ENCODE measurements at regions not wholly inside any gene's neighbourhood (a gene's known extent, or its start where the extent isn't known, plus 50 kb on each side); places are given as distances from the start of the nearest gene placed in this dataset.

GRCh38 chr6:160831739-160832138, 129.7 kb downstream of the PLG start:
- no peaks in the 10 kb centered on the region for H3K9me3 ChIP-seq
- DNase-seq, result no peak

GRCh38 chr6:160832422-160832821, 130.4 kb downstream of the PLG start:
- no peaks in the 10 kb centered on the region for H3K4me1 ChIP-seq
- H3K27ac ChIP-seq, result no peak overlapping the region
- H3K27me3 ChIP-seq, result no peaks in the 10 kb centered on the region
- intact Hi-C loops (cut with DNase I), result no loop called here
- no peaks in the 10 kb centered on the region for H3K36me3 ChIP-seq
- TF ChIP-seq CTCF (IDR thresholded peaks at IDR 0.05), result no peak
- no peak overlapping the region for H3K4me3 ChIP-seq
- H3K9me3 ChIP-seq, result no peaks in the 10 kb centered on the region
- no peak overlapping the region for H3K9ac ChIP-seq (ENCODE audit: low read depth in 2 of 2, low read length in 2 of 2)
- DNase-seq, result no peak

More at GRCh38 chr6:160831739-160832138, 129.7 kb downstream of the PLG start:
- Histone ChIP-seq H3K4me1 (no peaks in the 10 kb centered on the region), H3K4me3 (no peak overlapping the region), H3K36me3 (no peaks in the 10 kb centered on the region), H3K9ac (ENCODE audit: low read depth in 2 of 2, low read length in 2 of 2) (no peak overlapping the region), H3K27ac (no peak overlapping the region), H3K27me3 (no peaks in the 10 kb centered on the region)
- TF ChIP-seq CTCF (IDR thresholded peaks at IDR 0.05), result no peak
- intact Hi-C loops (cut with DNase I), result no loop called here

GRCh38 chr6:160837146-160837545, 135.1 kb downstream of the PLG start:
- Histone ChIP-seq H3K4me3 (no peak overlapping the region), H3K36me3 (no peaks in the 10 kb centered on the region), H3K9me3 (no peaks in the 10 kb centered on the region), H3K9ac (ENCODE audit: low read depth in 2 of 2, low read length in 2 of 2) (no peak overlapping the region), H3K27me3 (no peaks in the 10 kb centered on the region), H3K27ac (no peak overlapping the region), H3K4me1 (no peaks in the 10 kb centered on the region)
- TF ChIP-seq CTCF (IDR thresholded peaks at IDR 0.05), result no peak
- no peak for DNase-seq
- intact Hi-C loops (cut with DNase I), result no loop called here

GRCh38 chr6:160851031-160851430, 140.5 kb upstream of the MAP3K4 start:
- H3K9me3 ChIP-seq, result no peaks in the 10 kb centered on the region
- no peak for TF ChIP-seq CTCF (IDR thresholded peaks at IDR 0.05)
- no peaks in the 10 kb centered on the region for H3K27me3 ChIP-seq
- no peaks in the 10 kb centered on the region for H3K36me3 ChIP-seq
- H3K27ac ChIP-seq, result no peak overlapping the region
- DNase-seq, result no peak
- H3K4me3 ChIP-seq, result no peak overlapping the region
- H3K9ac ChIP-seq (ENCODE audit: low read depth in 2 of 2, low read length in 2 of 2), result no peak overlapping the region
- no peaks in the 10 kb centered on the region for H3K4me1 ChIP-seq
- intact Hi-C loops (cut with DNase I), result no loop called here

- H3K27ac ChIP-seq, result no peak overlapping the region
- H3K9ac ChIP-seq (ENCODE audit: low read depth in 2 of 2, low read length in 2 of 2), result no peak overlapping the region
- no peak for TF ChIP-seq CTCF (IDR thresholded peaks at IDR 0.05)
- no peaks in the 10 kb centered on the region for H3K36me3 ChIP-seq
- no peaks in the 10 kb centered on the region for H3K27me3 ChIP-seq
- no peak for DNase-seq
- H3K4me3 ChIP-seq, result no peak overlapping the region
- intact Hi-C loops (cut with DNase I), result no loop called here
- no peaks in the 10 kb centered on the region for H3K4me1 ChIP-seq
- no peaks in the 10 kb centered on the region for H3K9me3 ChIP-seq
Observed at GRCh38 chr6:160853946-160854345, 137.6 kb upstream of the MAP3K4 start.

- H3K4me1 ChIP-seq, result no peaks in the 10 kb centered on the region
- H3K9ac ChIP-seq (ENCODE audit: low read depth in 2 of 2, low read length in 2 of 2), result no peak overlapping the region
- H3K4me3 ChIP-seq, result no peak overlapping the region
- H3K27me3 ChIP-seq, result no peaks in the 10 kb centered on the region
- H3K9me3 ChIP-seq, result no peaks in the 10 kb centered on the region
- intact Hi-C loops (cut with DNase I), result no loop called here
- no peaks in the 10 kb centered on the region for H3K36me3 ChIP-seq
- DNase-seq, result no peak
- TF ChIP-seq CTCF (IDR thresholded peaks at IDR 0.05), result no peak
- H3K27ac ChIP-seq, result no peak overlapping the region
Observed at GRCh38 chr6:160858886-160859285, 132.7 kb upstream of the MAP3K4 start.

All from colonic mucosa (tissue), 4 donors.